Stomach (tissue), 8 donors: ENCODE measurements at regions not wholly inside any gene's neighbourhood (a gene's known extent, or its start where the extent isn't known, plus 50 kb on each side); places are given as distances from the start of the nearest gene placed in this dataset.

ENCODE experiments used
- DNase-seq, 2 donors: peaks; one replicate each; pipeline versions ENCODE4 v3.0.0 to v3.0.0-alpha.2; 2013 to 2019
- H3K27ac ChIP-seq, 5 donors: fragments of 200-600 bp in 4 of 5; sonication (generic) in 4 of 5; one replicate each; pipeline ENCODE4 v1.5.1; 2013 to 2019; ENCODE audit warnings: mild to moderate bottlenecking in 1 of 5, moderate library complexity in 1 of 5
- H3K27me3 ChIP-seq, 3 donors: fragments of 200-600 bp; sonication (generic); one replicate each; pipeline ENCODE4 v1.5.1; 2017 to 2019; ENCODE audit warnings: mixed run types in 1 of 3
- H3K36me3 ChIP-seq, 4 donors: fragments of 200-600 bp; sonication (generic); 1 replicate in 3 of 4; 2 replicates in 1 of 4; pipeline ENCODE4 v1.5.1; 2016 to 2019
- H3K4me1 ChIP-seq, 4 donors: fragments of 200-600 bp; sonication (generic); one replicate each; pipeline ENCODE4 v1.5.1; 2016 to 2019
- H3K4me3 ChIP-seq, 4 donors: fragments of 200-600 bp; sonication (generic) in 3 of 4; one replicate each; pipeline ENCODE4 v1.5.1; 2016 to 2019; ENCODE audit warnings: mild to moderate bottlenecking in 1 of 4
- H3K9me3 ChIP-seq, 4 donors: fragments of 200-600 bp; sonication (generic); one replicate each; pipeline ENCODE4 v1.5.1; 2016 to 2019
- CTCF ChIP-seq, 7 experiments: fragments of 450-650 bp in 4 of 7; fragments of 200-600 bp in 3 of 7; sonication (generic) in 3 of 7; IDR thresholded peaks; one replicate each; pipeline ENCODE4 v1.5.1; 2016 to 2019; ENCODE audit warnings: antibody characterized with exemption in 7 of 7, control low read depth in 2 of 7, mild to moderate bottlenecking in 1 of 7
- EP300 ChIP-seq: sonication (generic); formaldehyde crosslinking; IDR thresholded peaks from one replicate; pipeline ENCODE4 v1.6.1; 2017; ENCODE audit warnings: antibody characterized with exemption
- POLR2A ChIP-seq, 4 donors: fragments of 450-650 bp; IDR thresholded peaks; one replicate each; pipeline ENCODE4 v1.6.1; 2016; ENCODE audit warnings: antibody characterized with exemption in 4 of 4, control low read depth in 2 of 4, mild to moderate bottlenecking in 1 of 4, moderate library complexity in 1 of 4
- POLR2AphosphoS5 ChIP-seq, 3 donors: sonication (generic); formaldehyde crosslinking; IDR thresholded peaks; one replicate each; pipeline ENCODE4 v1.6.1; 2016; ENCODE audit warnings: antibody characterized with exemption in 3 of 3
- WGBS, 5 donors: extraction: QIAGEN DNeasy Blood & Tissue Kit in 3 of 5; methylation state at CpG; one replicate each; pipeline versions ENCODE4 v1.1.5 to v1.1.7; 2013 to 2018; 5-methylcytosine and 5-hydroxymethylcytosine counted together
- intact Hi-C: fragments of 100-400 bp; cut with DNase I; formaldehyde crosslinking; loops from one replicate; pipeline ENCODE4 v1.15.1; 2023; ENCODE audit warnings: low total_unique reads
- donor health status: healthy with polysubstance abuse.
- donor health status: Bipolar disorder and iron deficiency.
- donor health status: healthy.

DNA sequence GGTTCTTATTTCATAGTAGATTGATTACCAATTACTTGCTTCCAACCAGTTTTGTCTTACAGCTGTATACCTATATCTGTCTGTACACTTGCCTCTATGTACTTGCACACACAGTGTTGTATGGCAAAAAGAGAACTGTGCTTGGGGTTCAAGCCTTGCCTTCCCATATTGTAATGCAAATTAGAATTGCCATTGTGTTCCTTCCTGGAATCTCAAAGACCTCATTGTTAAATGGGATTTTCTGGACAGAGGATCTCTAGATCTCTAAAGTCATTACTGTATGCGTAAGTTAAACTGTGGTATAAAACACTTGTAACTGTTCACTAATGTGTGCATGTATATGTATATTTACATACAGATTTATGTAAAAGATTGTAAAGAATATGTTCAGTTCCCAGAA lies 428.8 kb downstream of the CAAP1 start:
- no peak overlapping the region for H3K27ac ChIP-seq
- no peaks in the 10 kb centered on the region for H3K27me3 ChIP-seq
- 89 to 97% (median 95%) methylated on average over 1 of the region's 1 CpG for WGBS, 5 donors
- TF ChIP-seq EP300 (no peak), CTCF (IDR thresholded peaks at IDR 0.05) (no peak), POLR2AphosphoS5 (IDR thresholded peaks at IDR 0.05) (no peak), POLR2A (IDR thresholded peaks at IDR 0.05) (no peak)
- H3K4me1 ChIP-seq, result no peaks in the 10 kb centered on the region
- intact Hi-C loops, result no loop called here
- H3K9me3 ChIP-seq, result peaks cover 0 to 15% (median 0%) of the 10 kb centered on the region in 4 donors
- H3K36me3 ChIP-seq, result no peaks in the 10 kb centered on the region
- DNase-seq, result no peak
- no peak overlapping the region for H3K4me3 ChIP-seq

DNA sequence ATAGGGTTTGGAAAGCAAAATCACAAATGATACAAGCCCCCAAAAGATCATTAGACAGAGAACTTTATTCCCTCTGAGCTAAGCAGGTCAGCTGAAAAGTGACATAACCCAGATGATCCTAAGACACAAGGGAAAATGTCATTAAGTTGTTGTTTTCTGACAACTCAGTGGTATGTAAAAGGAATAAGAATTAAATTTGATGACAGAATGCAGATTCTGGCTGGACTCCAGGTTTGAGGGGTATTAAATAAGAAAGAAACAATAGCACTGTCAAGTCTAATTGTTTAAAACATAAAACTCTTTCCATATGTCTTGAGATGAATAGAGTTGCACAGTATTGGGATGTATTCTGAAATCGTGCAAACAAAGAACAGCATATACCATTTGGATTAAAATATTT lies 429.9 kb downstream of the CAAP1 start:
- DNase-seq, result peak in 1 of 2 donors; percentile 6
- H3K4me3 ChIP-seq, result no peak overlapping the region
- H3K27ac ChIP-seq, result no peak overlapping the region
- no peaks in the 10 kb centered on the region for H3K27me3 ChIP-seq
- TF ChIP-seq POLR2AphosphoS5 (IDR thresholded peaks at IDR 0.05) (no peak), POLR2A (IDR thresholded peaks at IDR 0.05) (no peak), EP300 (no peak), CTCF (IDR thresholded peaks at IDR 0.05) (no peak)
- intact Hi-C loops, result no loop called here
- no peaks in the 10 kb centered on the region for H3K36me3 ChIP-seq
- WGBS, 5 donors, result 0 to 90% (median 73%) methylated on average over 1 of the region's 1 CpG
- H3K9me3 ChIP-seq, result peaks cover 0 to 9% (median 0%) of the 10 kb centered on the region in 4 donors
- no peaks in the 10 kb centered on the region for H3K4me1 ChIP-seq

DNA sequence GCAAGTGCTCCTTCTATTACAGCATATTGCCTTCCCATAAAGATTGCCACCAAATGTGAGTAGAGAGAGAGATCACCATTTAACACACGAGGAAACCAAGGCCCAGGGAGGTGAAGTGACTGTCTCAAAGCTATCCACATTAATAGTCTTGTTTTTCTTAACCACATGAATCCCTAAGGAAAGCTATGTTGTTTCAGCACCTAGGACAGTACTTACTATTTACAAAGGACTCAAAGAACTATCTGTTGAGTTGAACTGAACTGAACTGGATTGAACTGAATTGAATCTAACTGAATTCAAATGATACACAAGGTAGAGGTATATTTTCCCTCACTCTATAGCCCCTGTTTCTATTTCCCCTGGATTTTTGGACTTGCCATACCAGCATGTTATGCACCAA lies 430.4 kb downstream of the CAAP1 start:
- TF ChIP-seq EP300 (no peak), POLR2A (IDR thresholded peaks at IDR 0.05) (no peak), POLR2AphosphoS5 (IDR thresholded peaks at IDR 0.05) (no peak), CTCF (IDR thresholded peaks at IDR 0.05) (no peak)
- Histone ChIP-seq H3K27me3 (no peaks in the 10 kb centered on the region), H3K36me3 (no peaks in the 10 kb centered on the region), H3K4me3 (no peak overlapping the region), H3K4me1 (no peaks in the 10 kb centered on the region), H3K27ac (no peak overlapping the region), H3K9me3 (peaks cover 0 to 9% (median 0%) of the 10 kb centered on the region in 4 donors)
- WGBS, 5 donors, result 24 to 40% (median 30%) methylated on average over 1 of the region's 1 CpG
- no peak for DNase-seq
- intact Hi-C loops, result no loop called here

DNA sequence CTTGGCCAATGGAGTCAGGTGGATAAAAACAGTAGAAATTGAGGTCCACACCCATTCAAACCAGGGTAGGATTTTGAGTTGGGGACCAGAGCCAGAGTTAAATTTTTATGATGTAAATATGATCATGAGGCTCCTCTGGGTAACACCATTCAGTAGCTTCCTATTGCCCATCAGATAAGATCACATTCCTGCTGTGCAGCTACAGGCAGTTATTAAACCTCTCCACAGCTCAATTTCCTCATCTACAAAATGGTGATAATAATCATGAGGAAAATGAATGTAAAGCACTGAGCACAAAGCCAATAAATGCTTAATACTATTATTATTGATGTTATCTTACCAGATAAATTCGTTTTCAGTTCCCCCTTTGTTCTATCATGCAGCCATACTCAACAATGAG lies 432.0 kb downstream of the CAAP1 start:
- TF ChIP-seq CTCF (IDR thresholded peaks at IDR 0.05), result no peak
- TF ChIP-seq POLR2A (IDR thresholded peaks at IDR 0.05), result no peak
- TF ChIP-seq EP300, result no peak
- no peak for TF ChIP-seq POLR2AphosphoS5 (IDR thresholded peaks at IDR 0.05)
- H3K27me3 ChIP-seq, result no peaks in the 10 kb centered on the region
- WGBS, 5 donors, result 12 to 30% (median 20%) methylated on average over 1 of the region's 1 CpG

More for the DNA sequence above, 432.0 kb downstream of the CAAP1 start:
- Histone ChIP-seq H3K4me1 (no peaks in the 10 kb centered on the region), H3K27ac (no peak overlapping the region), H3K4me3 (no peak overlapping the region), H3K9me3 (peaks cover 0 to 6% (median 0%) of the 10 kb centered on the region in 4 donors), H3K36me3 (no peaks in the 10 kb centered on the region)
- DNase-seq, result no peak
- intact Hi-C loops, result no loop called here
